ENCODE measurements at regions not wholly inside any gene's neighbourhood (a gene's known extent, or its start where the extent isn't known, plus 50 kb on each side); places are given as distances from the start of the nearest gene placed in this dataset.

DNA sequence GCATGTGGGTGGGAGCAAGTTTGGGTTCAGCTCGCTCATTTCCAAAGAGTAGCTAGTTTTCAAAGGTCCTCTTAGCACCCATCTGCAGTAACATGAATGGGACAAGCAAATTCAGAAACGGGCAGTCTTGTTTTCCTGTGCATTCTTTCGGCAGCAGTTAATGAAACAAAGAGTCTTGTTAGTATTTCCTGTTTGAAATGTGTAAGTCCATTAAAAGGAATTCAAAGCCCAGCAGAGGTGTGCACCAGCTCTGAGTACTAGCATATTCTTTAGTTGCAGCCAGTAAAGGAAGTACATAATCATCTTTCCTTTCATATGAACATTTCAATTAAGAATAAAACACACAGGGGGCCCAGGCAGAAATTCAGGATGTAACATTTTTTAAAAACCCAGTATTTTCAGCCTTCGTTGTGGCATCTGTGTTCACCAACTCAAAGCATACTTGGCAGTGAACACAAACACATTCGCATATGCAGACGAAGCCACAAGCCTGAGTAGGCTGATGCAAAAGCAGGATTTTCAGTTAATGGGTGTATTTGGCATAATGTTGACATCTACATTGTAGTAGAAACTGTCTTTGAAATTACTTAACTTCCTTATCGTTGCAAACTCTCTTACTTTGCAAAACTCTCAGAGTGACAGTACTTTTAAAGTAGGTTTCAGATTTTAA lies 570.0 kb upstream of the FLRT2 start:
- TF ChIP-seq, protein P1, sequence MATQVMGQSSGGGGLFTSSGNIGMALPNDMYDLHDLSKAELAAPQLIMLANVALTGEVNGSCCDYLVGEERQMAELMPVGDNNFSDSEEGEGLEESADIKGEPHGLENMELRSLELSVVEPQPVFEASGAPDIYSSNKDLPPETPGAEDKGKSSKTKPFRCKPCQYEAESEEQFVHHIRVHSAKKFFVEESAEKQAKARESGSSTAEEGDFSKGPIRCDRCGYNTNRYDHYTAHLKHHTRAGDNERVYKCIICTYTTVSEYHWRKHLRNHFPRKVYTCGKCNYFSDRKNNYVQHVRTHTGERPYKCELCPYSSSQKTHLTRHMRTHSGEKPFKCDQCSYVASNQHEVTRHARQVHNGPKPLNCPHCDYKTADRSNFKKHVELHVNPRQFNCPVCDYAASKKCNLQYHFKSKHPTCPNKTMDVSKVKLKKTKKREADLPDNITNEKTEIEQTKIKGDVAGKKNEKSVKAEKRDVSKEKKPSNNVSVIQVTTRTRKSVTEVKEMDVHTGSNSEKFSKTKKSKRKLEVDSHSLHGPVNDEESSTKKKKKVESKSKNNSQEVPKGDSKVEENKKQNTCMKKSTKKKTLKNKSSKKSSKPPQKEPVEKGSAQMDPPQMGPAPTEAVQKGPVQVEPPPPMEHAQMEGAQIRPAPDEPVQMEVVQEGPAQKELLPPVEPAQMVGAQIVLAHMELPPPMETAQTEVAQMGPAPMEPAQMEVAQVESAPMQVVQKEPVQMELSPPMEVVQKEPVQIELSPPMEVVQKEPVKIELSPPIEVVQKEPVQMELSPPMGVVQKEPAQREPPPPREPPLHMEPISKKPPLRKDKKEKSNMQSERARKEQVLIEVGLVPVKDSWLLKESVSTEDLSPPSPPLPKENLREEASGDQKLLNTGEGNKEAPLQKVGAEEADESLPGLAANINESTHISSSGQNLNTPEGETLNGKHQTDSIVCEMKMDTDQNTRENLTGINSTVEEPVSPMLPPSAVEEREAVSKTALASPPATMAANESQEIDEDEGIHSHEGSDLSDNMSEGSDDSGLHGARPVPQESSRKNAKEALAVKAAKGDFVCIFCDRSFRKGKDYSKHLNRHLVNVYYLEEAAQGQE (IDR thresholded peaks at IDR 0.05; ENCODE audit: insufficient read depth in 1 of 2, low read depth in 2 of 2, low read length in 2 of 2): no peak
- no peak for TF ChIP-seq POLR2AphosphoS5 (IDR thresholded peaks at IDR 0.05; ENCODE audit: low read depth, low read length)
- TF ChIP-seq TAF1 (IDR thresholded peaks at IDR 0.05; ENCODE audit: borderline replicate concordance, insufficient read depth, low read length): no peak
- TF ChIP-seq FOXP2 (optimal IDR thresholded peaks at IDR 0.05; ENCODE audit: borderline replicate concordance, extremely low read depth, extremely low read length, insufficient read depth): no peak
- no peak for TF ChIP-seq SIN3A (IDR thresholded peaks at IDR 0.05; ENCODE audit: borderline replicate concordance, insufficient read depth, low read length)
